HEK293 (cell line): ENCODE measurements at regions not wholly inside any gene's neighbourhood (a gene's known extent, or its start where the extent isn't known, plus 50 kb on each side); places are given as distances from the start of the nearest gene placed in this dataset.

Source experiments
- CTCF ChIA-PET: fragments of 350-600 bp; formaldehyde crosslinking; extraction: SDS; loops from one replicate; lab custom pipeline; 2021; ENCODE audit warnings: antibody characterized with exemption; lab: Yijun Ruan, JAX
- POLR2A ChIA-PET: fragments of 300-600 bp; formaldehyde crosslinking; extraction: SDS; loops from one replicate; lab custom pipeline; 2020; ENCODE audit warnings: antibody characterized with exemption, inconsistent platforms; lab: Yijun Ruan, JAX
- H3K27ac ChIP-seq: fragments of 200-500 bp; sonication (Bioruptor generic); 2 replicates; pipeline ENCODE4 v1.5.1; 2014; ENCODE audit warnings: low read depth, low read length, control low read depth, inconsistent platforms; ENCODE audit errors: extremely low read depth
- H3K36me3 ChIP-seq, 2 experiments: fragments of 200-500 bp in 1 of 2; sonication (Bioruptor generic) in 1 of 2; 1 replicate in 1 of 2; 2 replicates in 1 of 2; pipeline ENCODE4 v1.5.1; 2014 to 2017; ENCODE audit warnings: inconsistent platforms in 2 of 2, low read length in 2 of 2; ENCODE audit not compliant: control insufficient read depth in 2 of 2, insufficient read depth in 1 of 2
- H3K4me1 ChIP-seq: fragments of 200-500 bp; sonication (Bioruptor generic); 2 replicates; pipeline ENCODE4 v1.5.1; 2014; ENCODE audit warnings: mild to moderate bottlenecking, low read length, inconsistent platforms; ENCODE audit not compliant: control insufficient read depth, insufficient read depth
- H3K4me3 ChIP-seq: 2 replicates; pipeline ENCODE4 v1.5.1; 2011; ENCODE audit warnings: low read depth, mild to moderate bottlenecking, control low read depth, low read length, moderate library complexity
- H3K9me3 ChIP-seq: fragments of 200-500 bp; sonication (Bioruptor generic); 2 replicates; pipeline ENCODE4 v1.5.1; 2014; ENCODE audit warnings: low read depth, low read length, inconsistent platforms; ENCODE audit not compliant: control insufficient read depth, insufficient read depth
- HOXA7 ChIP-seq: sonication (generic); formaldehyde crosslinking; IDR thresholded peaks from 2 replicates; pipeline ENCODE4 v1.8.1; 2022; ENCODE audit warnings: missing genetic modification reagents, borderline replicate concordance
- PATZ1 ChIP-seq: fragments of 450-650 bp; formaldehyde crosslinking; IDR thresholded peaks from 2 replicates; pipeline ENCODE4 v1.5.1; 2016; ENCODE audit warnings: missing biosample characterization, missing genetic modification characterization
- ZBTB17 ChIP-seq: fragments of 450-650 bp; formaldehyde crosslinking; IDR thresholded peaks from 2 replicates; pipeline ENCODE4 v1.5.1; 2016; ENCODE audit warnings: missing biosample characterization, missing genetic modification characterization
- ZBTB49 ChIP-seq: fragments of 450-650 bp; formaldehyde crosslinking; IDR thresholded peaks from 2 replicates; pipeline ENCODE4 v1.5.1; 2016; ENCODE audit warnings: missing biosample characterization, missing genetic modification characterization, low read depth
- ZBTB7A ChIP-seq: fragments of 450-650 bp; formaldehyde crosslinking; IDR thresholded peaks from 2 replicates; pipeline ENCODE4 v1.5.1; 2016; ENCODE audit warnings: low read depth, missing biosample characterization, missing genetic modification characterization
- ZBTB8A ChIP-seq: fragments of 450-650 bp; formaldehyde crosslinking; IDR thresholded peaks from 2 replicates; pipeline ENCODE4 v1.5.1; 2016; ENCODE audit warnings: missing biosample characterization, missing genetic modification characterization
- ZFP3 ChIP-seq: fragments of 450-650 bp; formaldehyde crosslinking; IDR thresholded peaks from 2 replicates; pipeline ENCODE4 v1.5.1; 2016; ENCODE audit warnings: low read depth, missing biosample characterization, missing genetic modification characterization
- ZNF10 ChIP-seq: fragments of 450-650 bp; formaldehyde crosslinking; IDR thresholded peaks from 2 replicates; pipeline ENCODE4 v1.5.1; 2017; ENCODE audit warnings: missing biosample characterization, missing genetic modification characterization
- ZNF311 ChIP-seq: fragments of 450-650 bp; formaldehyde crosslinking; IDR thresholded peaks from 2 replicates; pipeline ENCODE4 v1.5.1; 2017; ENCODE audit warnings: missing biosample characterization, missing genetic modification characterization, borderline replicate concordance
- ZNF324 ChIP-seq: fragments of 450-650 bp; formaldehyde crosslinking; IDR thresholded peaks from 2 replicates; pipeline ENCODE4 v1.5.1; 2016; ENCODE audit warnings: missing biosample characterization, missing genetic modification characterization
- ZNF366 ChIP-seq: fragments of 450-650 bp; formaldehyde crosslinking; conservative IDR thresholded peaks from 2 replicates; pipeline ENCODE4 v1.5.1; 2016; ENCODE audit warnings: missing biosample characterization, missing genetic modification characterization
- ZNF398 ChIP-seq: fragments of 450-650 bp; formaldehyde crosslinking; IDR thresholded peaks from 2 replicates; pipeline ENCODE4 v1.5.1; 2017; ENCODE audit warnings: missing biosample characterization, missing genetic modification characterization
- ZNF473 ChIP-seq: fragments of 450-650 bp; formaldehyde crosslinking; IDR thresholded peaks from 2 replicates; pipeline ENCODE4 v1.5.1; 2017; ENCODE audit warnings: missing biosample characterization, missing genetic modification characterization
- ZNF561 ChIP-seq: fragments of 450-650 bp; IDR thresholded peaks from 2 replicates; pipeline ENCODE4 v1.5.1; 2018; ENCODE audit warnings: missing biosample characterization, missing genetic modification characterization, borderline replicate concordance
- ZNF621 ChIP-seq: fragments of 450-650 bp; formaldehyde crosslinking; IDR thresholded peaks from 2 replicates; pipeline ENCODE4 v1.5.1; 2017; ENCODE audit warnings: missing biosample characterization, missing genetic modification characterization
- ZNF623 ChIP-seq: fragments of 450-650 bp; formaldehyde crosslinking; IDR thresholded peaks from 2 replicates; pipeline ENCODE4 v1.5.1; 2016; ENCODE audit warnings: missing biosample characterization, missing genetic modification characterization
- ZNF639 ChIP-seq: fragments of 450-650 bp; formaldehyde crosslinking; IDR thresholded peaks from 2 replicates; pipeline ENCODE4 v1.5.1; 2016; ENCODE audit warnings: missing biosample characterization, missing genetic modification characterization
- ZNF645 ChIP-seq: fragments of 450-650 bp; formaldehyde crosslinking; IDR thresholded peaks from 2 replicates; pipeline ENCODE4; 2016; ENCODE audit warnings: missing biosample characterization, missing genetic modification characterization
- ZNF677 ChIP-seq: fragments of 450-650 bp; IDR thresholded peaks from 2 replicates; pipeline ENCODE4 v1.5.0; 2018; ENCODE audit warnings: missing biosample characterization, mild to moderate bottlenecking, missing genetic modification characterization, moderate library complexity
- ZNF776 ChIP-seq: fragments of 450-650 bp; formaldehyde crosslinking; IDR thresholded peaks from 2 replicates; pipeline ENCODE4 v1.5.0; 2017; ENCODE audit warnings: missing biosample characterization, missing genetic modification characterization, borderline replicate concordance
- ZSCAN4 ChIP-seq: fragments of 450-650 bp; formaldehyde crosslinking; IDR thresholded peaks from 2 replicates; pipeline ENCODE4 v1.5.1; 2017; ENCODE audit warnings: missing biosample characterization, missing genetic modification characterization
- ZXDB ChIP-seq: fragments of 450-650 bp; formaldehyde crosslinking; IDR thresholded peaks from 2 replicates; pipeline ENCODE4 v1.5.1; 2016; ENCODE audit warnings: missing biosample characterization, missing genetic modification characterization

GRCh38 chr18:40402052-40402451 is 1553.0 kb upstream of the PIK3C3 start (continued):
- no peak for TF ChIP-seq ZNF623 (tag by site-specific recombination)
- no peak for TF ChIP-seq ZXDB (tag by site-specific recombination)
- no peak for TF ChIP-seq ZNF677 (tag by site-specific recombination)
- no peak for TF ChIP-seq ZNF398
- TF ChIP-seq ZNF324 (tag by site-specific recombination): no peak
- TF ChIP-seq ZBTB7A: no peak

GRCh38 chr18:40388121-40388520 is 1566.9 kb upstream of the PIK3C3 start:
- H3K4me3 ChIP-seq: no peak overlapping the region
- no peaks in the 10 kb centered on the region for H3K36me3 ChIP-seq
- TF ChIP-seq HOXA7: no peak
- no peaks in the 10 kb centered on the region for H3K9me3 ChIP-seq
- no peaks in the 10 kb centered on the region for H3K4me1 ChIP-seq
- no peak overlapping the region for H3K27ac ChIP-seq
- ChIA-PET CTCF (no interaction called here), POLR2A (no interaction called here)

- CTCF ChIA-PET: no interaction called here
- POLR2A ChIA-PET: no interaction called here
- TF ChIP-seq ZNF639 (tag by site-specific recombination) (no peak), ZNF561 (tag by site-specific recombination) (no peak), ZSCAN4 (tag by site-specific recombination) (no peak), ZNF621 (tag by site-specific recombination) (no peak), ZNF366 (no peak), ZBTB8A (tag by site-specific recombination) (no peak), ZFP3 (tag by site-specific recombination) (no peak), ZBTB17 (tag by site-specific recombination) (no peak), ZBTB49 (no peak), ZNF324 (tag by site-specific recombination) (no peak), PATZ1 (tag by site-specific recombination) (no peak), ZNF776 (no peak), ZNF645 (tag by site-specific recombination) (no peak), ZNF311 (tag by site-specific recombination) (no peak), ZNF10 (tag by site-specific recombination) (no peak), ZNF473 (tag by site-specific recombination) (no peak), ZXDB (tag by site-specific recombination) (no peak)
Measured at GRCh38 chr18:40387130-40387787, 1567.8 kb upstream of the PIK3C3 start.

More at GRCh38 chr18:40387130-40387787, 1567.8 kb upstream of the PIK3C3 start:
- Histone ChIP-seq H3K36me3 (no peaks in the 10 kb centered on the region), H3K4me3 (no peak overlapping the region), H3K9me3 (no peaks in the 10 kb centered on the region), H3K27ac (no peak overlapping the region), H3K4me1 (no peaks in the 10 kb centered on the region)
